ENCODE measurements at regions not wholly inside any gene's neighbourhood (a gene's known extent, or its start where the extent isn't known, plus 50 kb on each side); places are given as distances from the start of the nearest gene placed in this dataset.

- H3K27ac ChIP-seq (ENCODE audit: low read length) = no peak overlapping the region
- H3K9me2 ChIP-seq (replicated peaks; ENCODE audit: insufficient read depth, low read length) = no peaks in the 10 kb centered on the region
Measured at GRCh38 chr4:14091966-14092365, 464.4 kb upstream of the BOD1L1 start.

DNA sequence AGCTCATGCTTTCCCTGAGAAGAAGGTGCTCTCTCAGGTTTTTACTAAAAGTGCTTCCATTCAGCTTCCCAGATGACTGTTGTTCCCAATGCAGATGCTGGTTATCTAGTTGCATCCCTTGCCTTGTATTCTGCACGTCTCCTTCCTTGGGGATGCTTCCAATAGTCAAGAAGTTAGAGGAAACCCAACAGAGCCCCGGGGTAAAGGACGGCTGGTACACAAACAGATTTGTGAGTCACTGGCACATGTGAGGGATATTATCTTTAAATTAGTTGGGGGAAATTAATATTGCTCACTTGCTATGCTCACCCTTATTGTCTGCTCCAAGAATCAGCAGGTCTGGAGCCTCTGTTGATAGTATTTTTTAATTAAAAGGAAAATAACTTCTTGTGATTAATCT lies 465.2 kb upstream of the BOD1L1 start:
- TF ChIP-seq EZH2 (optimal IDR thresholded peaks at IDR 0.05; ENCODE audit: low read depth, low read length) (no peak), EZH2phosphoT487 (IDR thresholded peaks at IDR 0.05; ENCODE audit: low read length) (no peak)
- TF ChIP-seq, protein P1, sequence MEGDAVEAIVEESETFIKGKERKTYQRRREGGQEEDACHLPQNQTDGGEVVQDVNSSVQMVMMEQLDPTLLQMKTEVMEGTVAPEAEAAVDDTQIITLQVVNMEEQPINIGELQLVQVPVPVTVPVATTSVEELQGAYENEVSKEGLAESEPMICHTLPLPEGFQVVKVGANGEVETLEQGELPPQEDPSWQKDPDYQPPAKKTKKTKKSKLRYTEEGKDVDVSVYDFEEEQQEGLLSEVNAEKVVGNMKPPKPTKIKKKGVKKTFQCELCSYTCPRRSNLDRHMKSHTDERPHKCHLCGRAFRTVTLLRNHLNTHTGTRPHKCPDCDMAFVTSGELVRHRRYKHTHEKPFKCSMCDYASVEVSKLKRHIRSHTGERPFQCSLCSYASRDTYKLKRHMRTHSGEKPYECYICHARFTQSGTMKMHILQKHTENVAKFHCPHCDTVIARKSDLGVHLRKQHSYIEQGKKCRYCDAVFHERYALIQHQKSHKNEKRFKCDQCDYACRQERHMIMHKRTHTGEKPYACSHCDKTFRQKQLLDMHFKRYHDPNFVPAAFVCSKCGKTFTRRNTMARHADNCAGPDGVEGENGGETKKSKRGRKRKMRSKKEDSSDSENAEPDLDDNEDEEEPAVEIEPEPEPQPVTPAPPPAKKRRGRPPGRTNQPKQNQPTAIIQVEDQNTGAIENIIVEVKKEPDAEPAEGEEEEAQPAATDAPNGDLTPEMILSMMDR (IDR thresholded peaks at IDR 0.05; ENCODE audit: low read length) = no peak
- H3K36me3 ChIP-seq (replicated peaks; ENCODE audit: insufficient read depth, low read length) = no peaks in the 10 kb centered on the region

More at GRCh38 chr4:14091966-14092365, 464.4 kb upstream of the BOD1L1 start:
- H3K4me3 ChIP-seq (ENCODE audit: low read length) = no peak overlapping the region
- no peak overlapping the region for H2AFZ ChIP-seq (ENCODE audit: low read length)
- H4K20me1 ChIP-seq (ENCODE audit: insufficient read depth, low read length) = no peaks in the 10 kb centered on the region
- no peak overlapping the region for H3K9ac ChIP-seq (ENCODE audit: low read length)
- DNase-seq = no peak
- no peak overlapping the region for H3K4me2 ChIP-seq (ENCODE audit: low read depth, low read length)
- peaks cover 10% of the 10 kb centered on the region for H3K4me1 ChIP-seq (ENCODE audit: low read length)
- no peaks in the 10 kb centered on the region for H3K36me3 ChIP-seq (replicated peaks; ENCODE audit: insufficient read depth, low read length)
- no peaks in the 10 kb centered on the region; the same call in 1 of the 2 replicates for H3K9me3 ChIP-seq (replicated peaks; ENCODE audit: insufficient read depth, low read length)
- TF ChIP-seq EZH2 (optimal IDR thresholded peaks at IDR 0.05; ENCODE audit: low read depth, low read length) (no peak), EZH2phosphoT487 (IDR thresholded peaks at IDR 0.05; ENCODE audit: low read length) (no peak)
- TF ChIP-seq, protein P1 (IDR thresholded peaks at IDR 0.05; ENCODE audit: low read length) = no peak
- H3K27me3 ChIP-seq (replicated peaks; ENCODE audit: insufficient read depth, low read length) = no peaks in the 10 kb centered on the region
- H3K79me2 ChIP-seq (ENCODE audit: low read length) = no peaks in the 10 kb centered on the region
- H3F3A ChIP-seq (ENCODE audit: insufficient read depth, low read length) = no peaks in the 10 kb centered on the region

GRCh38 chr4:14095831-14096230 lies 468.3 kb upstream of the BOD1L1 start:
- no peak overlapping the region for H3K27ac ChIP-seq (ENCODE audit: low read length)
- H3F3A ChIP-seq (ENCODE audit: insufficient read depth, low read length) = no peaks in the 10 kb centered on the region
- TF ChIP-seq EZH2phosphoT487 (IDR thresholded peaks at IDR 0.05; ENCODE audit: low read length) (no peak), EZH2 (optimal IDR thresholded peaks at IDR 0.05; ENCODE audit: low read depth, low read length) (no peak)
- TF ChIP-seq, protein P1 (IDR thresholded peaks at IDR 0.05; ENCODE audit: low read length) = no peak
- no peaks in the 10 kb centered on the region for H3K9me3 ChIP-seq (replicated peaks; ENCODE audit: insufficient read depth, low read length)
- no peak overlapping the region for H3K4me3 ChIP-seq (ENCODE audit: low read length)
- no peaks in the 10 kb centered on the region for H3K4me1 ChIP-seq (ENCODE audit: low read length)
- H3K27me3 ChIP-seq (replicated peaks; ENCODE audit: insufficient read depth, low read length) = no peaks in the 10 kb centered on the region
- DNase-seq = no peak
- H4K20me1 ChIP-seq (ENCODE audit: insufficient read depth, low read length) = no peaks in the 10 kb centered on the region
- H3K4me2 ChIP-seq (ENCODE audit: low read depth, low read length) = no peak overlapping the region
- H2AFZ ChIP-seq (ENCODE audit: low read length) = no peak overlapping the region
- no peaks in the 10 kb centered on the region for H3K79me2 ChIP-seq (ENCODE audit: low read length)
- H3K9ac ChIP-seq (ENCODE audit: low read length) = no peak overlapping the region
- H3K36me3 ChIP-seq (replicated peaks; ENCODE audit: insufficient read depth, low read length) = no peaks in the 10 kb centered on the region
- H3K9me2 ChIP-seq (replicated peaks; ENCODE audit: insufficient read depth, low read length) = no peaks in the 10 kb centered on the region

More for the DNA sequence above, 465.2 kb upstream of the BOD1L1 start:
- H3K9ac ChIP-seq (ENCODE audit: low read length) = no peak overlapping the region
- no peaks in the 10 kb centered on the region for H3K79me2 ChIP-seq (ENCODE audit: low read length)
- no peak overlapping the region for H3K4me3 ChIP-seq (ENCODE audit: low read length)
- no peaks in the 10 kb centered on the region for H3K9me3 ChIP-seq (replicated peaks; ENCODE audit: insufficient read depth, low read length)
- H3K4me1 ChIP-seq (ENCODE audit: low read length) = peaks cover 4% of the 10 kb centered on the region
- DNase-seq = no peak
- H4K20me1 ChIP-seq (ENCODE audit: insufficient read depth, low read length) = no peaks in the 10 kb centered on the region
- H3F3A ChIP-seq (ENCODE audit: insufficient read depth, low read length) = no peaks in the 10 kb centered on the region
- no peaks in the 10 kb centered on the region for H3K27me3 ChIP-seq (replicated peaks; ENCODE audit: insufficient read depth, low read length)
- no peak overlapping the region for H2AFZ ChIP-seq (ENCODE audit: low read length)
- no peak overlapping the region for H3K4me2 ChIP-seq (ENCODE audit: low read depth, low read length)
- no peaks in the 10 kb centered on the region for H3K9me2 ChIP-seq (replicated peaks; ENCODE audit: insufficient read depth, low read length)
- H3K27ac ChIP-seq (ENCODE audit: low read length) = no peak overlapping the region

Data from MM.1S (cell line).